ENCODE measurements at regions not wholly inside any gene's neighbourhood (a gene's known extent, or its start where the extent isn't known, plus 50 kb on each side); places are given as distances from the start of the nearest gene placed in this dataset.

DNA sequence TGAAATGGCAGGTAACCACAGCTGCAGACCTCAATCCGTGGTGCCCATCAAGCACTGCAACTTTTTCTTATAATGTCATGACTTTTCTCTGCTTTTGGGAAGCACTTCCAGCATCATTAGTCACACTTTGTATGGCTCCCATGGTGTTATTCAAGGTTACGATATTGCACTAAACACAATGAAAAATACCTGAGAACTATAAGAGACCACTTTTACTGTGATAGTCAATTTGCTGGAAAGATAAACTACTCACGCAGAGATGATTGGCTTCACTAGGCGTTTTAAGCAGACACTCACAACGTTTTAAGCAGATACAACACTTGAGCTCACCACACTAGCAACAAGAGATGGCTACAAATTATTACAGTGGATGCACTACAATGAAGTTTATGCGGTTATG, 103.2 kb upstream of the CHRM3 start:
- no peak for TF ChIP-seq ATF3 (IDR thresholded peaks at IDR 0.05)
- TF ChIP-seq EGR1 (IDR thresholded peaks at IDR 0.05; ENCODE audit: low read depth in 2 of 2): no peak
- no peak for TF ChIP-seq HNF4G (IDR thresholded peaks at IDR 0.05)
- TF ChIP-seq HNF4A (conservative IDR thresholded peaks at IDR 0.05): no peak
- no peaks in the 10 kb centered on the region for H3K4me1 ChIP-seq (ENCODE audit: control insufficient read depth in 4 of 4, insufficient read depth in 4 of 4, low read length in 3 of 4)
- H3K4me3 ChIP-seq (ENCODE audit: low read depth in 1 of 3, low read length in 3 of 3): no peak overlapping the region
- no peak for DNase-seq (ENCODE audit: low spot score)
- no peaks in the 10 kb centered on the region for H3K36me3 ChIP-seq (ENCODE audit: control insufficient read depth in 4 of 4, insufficient read depth in 3 of 4, low read depth in 1 of 4, low read length in 3 of 4)
- WGBS: 69% methylated on average over 6 of the region's 6 CpGs
- H3K9ac ChIP-seq (ENCODE audit: low read depth in 1 of 2, low read length in 2 of 2): no peak overlapping the region
- no peaks in the 10 kb centered on the region for H3K9me3 ChIP-seq (ENCODE audit: control insufficient read depth in 4 of 4, low read length in 3 of 4)
- no peak overlapping the region for H3K27ac ChIP-seq (ENCODE audit: low read depth in 1 of 2, low read length in 2 of 2)
- no peaks in the 10 kb centered on the region for H3K27me3 ChIP-seq (ENCODE audit: control insufficient read depth in 4 of 4, insufficient read depth in 4 of 4, low read length in 3 of 4)

DNA sequence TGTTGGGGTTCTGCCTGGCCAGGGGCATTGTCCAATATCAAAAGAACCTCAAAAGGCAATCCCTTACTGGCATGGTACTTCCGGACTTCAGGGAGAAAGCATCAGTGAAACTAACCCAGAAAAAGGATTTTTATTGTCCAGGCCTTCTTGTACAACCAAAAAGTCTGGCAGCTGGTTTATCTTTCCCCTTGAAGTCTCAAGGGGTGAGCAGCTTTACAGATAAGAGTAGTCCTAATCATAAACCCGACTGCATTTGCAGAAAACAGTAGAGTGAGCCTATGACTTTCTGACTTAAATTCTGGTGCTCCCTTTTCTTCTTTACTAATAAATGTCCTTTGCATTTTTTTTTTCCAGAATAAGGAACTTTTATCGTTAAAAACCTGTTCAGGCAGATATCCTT, 104.0 kb upstream of the CHRM3 start:
- TF ChIP-seq EGR1 (IDR thresholded peaks at IDR 0.05; ENCODE audit: low read depth in 2 of 2) (no peak), YY1 (IDR thresholded peaks at IDR 0.05) (no peak), REST (IDR thresholded peaks at IDR 0.05) (no peak), HNF4G (IDR thresholded peaks at IDR 0.05) (no peak), FOXA2 (IDR thresholded peaks at IDR 0.05) (no peak), FOXA1 (IDR thresholded peaks at IDR 0.05) (no peak)
- H3K27ac ChIP-seq (ENCODE audit: low read depth in 1 of 2, low read length in 2 of 2): no peak overlapping the region
- no peaks in the 10 kb centered on the region for H3K27me3 ChIP-seq (ENCODE audit: control insufficient read depth in 4 of 4, insufficient read depth in 4 of 4, low read length in 3 of 4)
- DNase-seq (ENCODE audit: low spot score): no peak
- no peak overlapping the region for H3K9ac ChIP-seq (ENCODE audit: low read depth in 1 of 2, low read length in 2 of 2)
- H3K36me3 ChIP-seq (ENCODE audit: control insufficient read depth in 4 of 4, insufficient read depth in 3 of 4, low read depth in 1 of 4, low read length in 3 of 4): no peaks in the 10 kb centered on the region
- WGBS: 39% methylated on average over 3 of the region's 3 CpGs
- H3K4me1 ChIP-seq (ENCODE audit: control insufficient read depth in 4 of 4, insufficient read depth in 4 of 4, low read length in 3 of 4): no peaks in the 10 kb centered on the region
- no peak overlapping the region for H3K4me3 ChIP-seq (ENCODE audit: low read depth in 1 of 3, low read length in 3 of 3)
- no peaks in the 10 kb centered on the region for H3K9me3 ChIP-seq (ENCODE audit: control insufficient read depth in 4 of 4, low read length in 3 of 4)

DNA sequence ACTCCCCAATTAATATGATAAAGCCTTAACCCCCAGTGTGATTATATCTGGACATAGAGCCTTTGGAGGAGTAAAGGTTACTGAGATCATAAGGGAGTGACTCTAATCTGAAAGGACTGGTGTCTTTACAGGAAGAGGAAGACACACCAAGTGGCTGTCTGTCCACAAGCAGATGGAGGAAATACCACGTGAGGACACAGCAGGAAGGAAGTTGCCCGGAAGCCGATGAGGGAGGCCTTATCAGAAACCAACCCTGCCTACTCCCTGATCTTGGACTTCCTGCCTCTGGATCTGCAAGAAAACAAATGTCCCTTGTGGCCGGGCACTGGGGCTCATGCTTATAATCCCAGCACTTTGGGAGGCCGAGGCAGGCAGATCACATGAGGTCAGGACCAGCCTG, 110.3 kb upstream of the CHRM3 start:
- 60% methylated on average over 5 of the region's 5 CpGs for WGBS
- Histone ChIP-seq H3K27me3 (ENCODE audit: control insufficient read depth in 4 of 4, insufficient read depth in 4 of 4, low read length in 3 of 4) (peaks cover 0 to 3% (median 0%) of the 10 kb centered on the region in 4 donors), H3K27ac (ENCODE audit: low read depth in 1 of 2, low read length in 2 of 2) (no peak overlapping the region), H3K9me3 (ENCODE audit: control insufficient read depth in 4 of 4, low read length in 3 of 4) (no peaks in the 10 kb centered on the region), H3K36me3 (ENCODE audit: control insufficient read depth in 4 of 4, insufficient read depth in 3 of 4, low read depth in 1 of 4, low read length in 3 of 4) (no peaks in the 10 kb centered on the region), H3K9ac (ENCODE audit: low read depth in 1 of 2, low read length in 2 of 2) (no peak overlapping the region), H3K4me3 (ENCODE audit: low read depth in 1 of 3, low read length in 3 of 3) (no peak overlapping the region), H3K4me1 (ENCODE audit: control insufficient read depth in 4 of 4, insufficient read depth in 4 of 4, low read length in 3 of 4) (no peaks in the 10 kb centered on the region)
- DNase-seq (ENCODE audit: low spot score): no peak
- TF ChIP-seq ZBTB33 (IDR thresholded peaks at IDR 0.05): no peak
- TF ChIP-seq, protein P1, sequence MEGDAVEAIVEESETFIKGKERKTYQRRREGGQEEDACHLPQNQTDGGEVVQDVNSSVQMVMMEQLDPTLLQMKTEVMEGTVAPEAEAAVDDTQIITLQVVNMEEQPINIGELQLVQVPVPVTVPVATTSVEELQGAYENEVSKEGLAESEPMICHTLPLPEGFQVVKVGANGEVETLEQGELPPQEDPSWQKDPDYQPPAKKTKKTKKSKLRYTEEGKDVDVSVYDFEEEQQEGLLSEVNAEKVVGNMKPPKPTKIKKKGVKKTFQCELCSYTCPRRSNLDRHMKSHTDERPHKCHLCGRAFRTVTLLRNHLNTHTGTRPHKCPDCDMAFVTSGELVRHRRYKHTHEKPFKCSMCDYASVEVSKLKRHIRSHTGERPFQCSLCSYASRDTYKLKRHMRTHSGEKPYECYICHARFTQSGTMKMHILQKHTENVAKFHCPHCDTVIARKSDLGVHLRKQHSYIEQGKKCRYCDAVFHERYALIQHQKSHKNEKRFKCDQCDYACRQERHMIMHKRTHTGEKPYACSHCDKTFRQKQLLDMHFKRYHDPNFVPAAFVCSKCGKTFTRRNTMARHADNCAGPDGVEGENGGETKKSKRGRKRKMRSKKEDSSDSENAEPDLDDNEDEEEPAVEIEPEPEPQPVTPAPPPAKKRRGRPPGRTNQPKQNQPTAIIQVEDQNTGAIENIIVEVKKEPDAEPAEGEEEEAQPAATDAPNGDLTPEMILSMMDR (IDR thresholded peaks at IDR 0.05; ENCODE audit: low read depth, low read length, missing input control): no peak
- no peak for TF ChIP-seq MAX (IDR thresholded peaks at IDR 0.05)
- TF ChIP-seq SP1 (IDR thresholded peaks at IDR 0.05): no peak
- TF ChIP-seq EGR1 (IDR thresholded peaks at IDR 0.05; ENCODE audit: low read depth in 2 of 2): no peak
- no peak for TF ChIP-seq ATF3 (IDR thresholded peaks at IDR 0.05)
- no peak for TF ChIP-seq HNF4G (IDR thresholded peaks at IDR 0.05)
